Left renal pelvis (tissue), 4 donors: ENCODE measurements at regions not wholly inside any gene's neighbourhood (a gene's known extent, or its start where the extent isn't known, plus 50 kb on each side); places are given as distances from the start of the nearest gene placed in this dataset.

Source experiments
- DNase-seq, 4 donors: peaks; one replicate each; pipeline ENCODE4 v3.0.0-alpha.2; 2013; ENCODE audit warnings: low read depth in 4 of 4, low spot score in 3 of 4

- no peak for DNase-seq
Observed at GRCh38 chr7:8932751-8933150, 499.3 kb downstream of the NXPH1 start.

GRCh38 chr7:8937204-8937603, 503.8 kb downstream of the NXPH1 start:
- DNase-seq = no peak

- no peak for DNase-seq
Observed at GRCh38 chr7:8938044-8938805, 504.8 kb downstream of the NXPH1 start.

- no peak for DNase-seq
Observed at GRCh38 chr7:8939446-8939845, 506.0 kb downstream of the NXPH1 start.

- DNase-seq = no peak
Observed at GRCh38 chr7:8963722-8964121, 530.3 kb downstream of the NXPH1 start.

GRCh38 chr7:8965177-8965576, 531.8 kb downstream of the NXPH1 start:
- DNase-seq = no peak

- no peak for DNase-seq
Observed at GRCh38 chr7:8973601-8974000, 540.2 kb downstream of the NXPH1 start.

- DNase-seq = no peak
Observed at GRCh38 chr7:8975681-8976080, 542.3 kb downstream of the NXPH1 start.

- DNase-seq = no peak
Observed at GRCh38 chr7:8982338-8982992, 549.1 kb downstream of the NXPH1 start.

GRCh38 chr7:8985255-8985654, 551.8 kb downstream of the NXPH1 start:
- no peak for DNase-seq

GRCh38 chr7:8988267-8988666, 554.9 kb downstream of the NXPH1 start:
- DNase-seq = no peak

- no peak for DNase-seq
Observed at GRCh38 chr7:8991159-8991558, 557.8 kb downstream of the NXPH1 start.

GRCh38 chr7:8998762-8999161, 565.4 kb downstream of the NXPH1 start:
- no peak for DNase-seq

- DNase-seq = no peak
Observed at GRCh38 chr7:9013940-9014339, 580.5 kb downstream of the NXPH1 start.

- DNase-seq = peak; percentile 37 to 77 (median 50)
Observed at GRCh38 chr7:9017286-9017685, 583.9 kb downstream of the NXPH1 start.

GRCh38 chr7:9022456-9022855, 589.0 kb downstream of the NXPH1 start:
- DNase-seq = no peak

- no peak for DNase-seq
Observed at GRCh38 chr7:9023675-9024294, 590.4 kb downstream of the NXPH1 start.

- DNase-seq = no peak
Observed at GRCh38 chr7:9026121-9026520, 592.7 kb downstream of the NXPH1 start.

- no peak for DNase-seq
Observed at GRCh38 chr7:9028012-9028411, 594.6 kb downstream of the NXPH1 start.

GRCh38 chr7:9029681-9030530, 596.5 kb downstream of the NXPH1 start:
- no peak for DNase-seq

GRCh38 chr7:9030976-9031375, 597.6 kb downstream of the NXPH1 start:
- DNase-seq = no peak
